GM21717 (cell line): ENCODE measurements at regions not wholly inside any gene's neighbourhood (a gene's known extent, or its start where the extent isn't known, plus 50 kb on each side); places are given as distances from the start of the nearest gene placed in this dataset.
"Not testable (repeated sequence)": the region's sequence is repeated elsewhere in the genome, so short reads cannot be mapped to it uniquely, and the experiment has no call there.

Source experiments
- ATAC-seq: cut with Tn5 transposase; IDR thresholded peaks from one replicate; pipeline ENCODE4 v1.9.1; 2021; ENCODE audit warnings: mild to moderate bottlenecking, moderate library complexity; ENCODE audit not compliant: unreplicated experiment

GRCh38 chr9:25078202-25078601, 532.5 kb upstream of the IZUMO3 start:
- no peak for ATAC-seq

GRCh38 chr9:25048098-25048724, 502.5 kb upstream of the IZUMO3 start:
- no peak for ATAC-seq

GRCh38 chr9:25045469-25045868, 499.8 kb upstream of the IZUMO3 start:
- not testable (repeated sequence) for ATAC-seq

GRCh38 chr9:25029743-25030142, 484.0 kb upstream of the IZUMO3 start:
- ATAC-seq = no peak

GRCh38 chr9:25025686-25026085, 480.0 kb upstream of the IZUMO3 start:
- ATAC-seq = no peak

GRCh38 chr9:25025156-25025555, 479.5 kb upstream of the IZUMO3 start:
- no peak for ATAC-seq

- ATAC-seq = no peak
These were observed 472.1 kb upstream of the IZUMO3 start for GRCh38 chr9:25017779-25018178.

GRCh38 chr9:25010027-25010662, 464.4 kb upstream of the IZUMO3 start:
- no peak for ATAC-seq

- ATAC-seq = no peak
These were observed 458.0 kb upstream of the IZUMO3 start for GRCh38 chr9:25003686-25004085.

- no peak for ATAC-seq
These were observed 440.6 kb upstream of the IZUMO3 start for GRCh38 chr9:24986331-24986730.

- not testable (repeated sequence) for ATAC-seq
These were observed 425.1 kb upstream of the IZUMO3 start for GRCh38 chr9:24970780-24971179.

GRCh38 chr9:24961762-24962161, 416.1 kb upstream of the IZUMO3 start:
- no peak for ATAC-seq

- ATAC-seq = no peak
These were observed 407.4 kb upstream of the IZUMO3 start for GRCh38 chr9:24953070-24953469.

- no peak for ATAC-seq
These were observed 393.6 kb upstream of the IZUMO3 start for GRCh38 chr9:24939109-24939850.

- ATAC-seq = no peak
These were observed 390.4 kb upstream of the IZUMO3 start for GRCh38 chr9:24936117-24936516.

GRCh38 chr9:24932785-24933184, 387.1 kb upstream of the IZUMO3 start:
- ATAC-seq = no peak

- ATAC-seq = no peak
These were observed 386.2 kb upstream of the IZUMO3 start for GRCh38 chr9:24931894-24932293.

GRCh38 chr9:24912767-24913166, 367.1 kb upstream of the IZUMO3 start:
- no peak for ATAC-seq

GRCh38 chr9:24901319-24901718, 355.6 kb upstream of the IZUMO3 start:
- ATAC-seq = no peak

GRCh38 chr9:24900179-24900578, 354.5 kb upstream of the IZUMO3 start:
- ATAC-seq = no peak

- no peak for ATAC-seq
These were observed 353.8 kb upstream of the IZUMO3 start for GRCh38 chr9:24899463-24899862.

GRCh38 chr9:24897826-24898225, 352.1 kb upstream of the IZUMO3 start:
- no peak for ATAC-seq
